ENCODE measurements at regions not wholly inside any gene's neighbourhood (a gene's known extent, or its start where the extent isn't known, plus 50 kb on each side); places are given as distances from the start of the nearest gene placed in this dataset.

DNA sequence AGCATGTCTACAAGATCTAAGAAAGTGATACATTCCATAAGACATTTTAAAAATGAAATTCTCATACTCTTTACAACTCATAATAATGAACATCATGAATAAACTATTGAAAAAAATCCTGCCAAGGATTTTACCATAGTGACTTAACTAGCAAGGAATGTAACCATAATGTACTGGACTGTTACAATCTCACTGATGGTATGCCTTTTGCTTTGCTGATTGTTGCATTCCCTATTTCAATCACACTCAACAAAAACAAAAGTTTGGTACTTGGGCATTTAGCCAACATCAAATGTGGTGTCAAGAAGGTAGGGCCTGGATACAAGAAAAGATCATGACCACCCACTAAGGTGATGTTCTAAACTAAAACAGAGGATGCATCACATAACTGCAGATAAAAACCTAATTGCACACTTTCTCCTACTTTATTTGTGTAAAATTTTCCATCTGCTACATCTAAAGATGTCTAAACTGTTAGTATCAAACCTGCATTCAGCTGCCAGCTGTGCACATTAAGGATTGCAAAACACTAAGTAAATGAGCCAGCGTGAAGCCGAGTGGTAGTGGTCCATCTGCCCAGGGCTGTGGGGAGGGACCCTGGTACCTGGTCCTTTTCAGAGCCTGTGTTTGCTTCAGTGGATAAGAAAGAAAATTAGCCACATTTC is 564.4 kb downstream of the ZEB2 start:
- H3K4me3 Mint-ChIP-seq, result no peak overlapping the region
- H3K9me3 Mint-ChIP-seq, result peaks cover 12% of the 10 kb centered on the region
- H3K27ac Mint-ChIP-seq, result no peak overlapping the region
- peaks cover 14% of the 10 kb centered on the region for H3K4me1 Mint-ChIP-seq
- H3K27me3 Mint-ChIP-seq (ENCODE audit: low read depth, poor library complexity), result no peaks in the 10 kb centered on the region
- DNase-seq, result no peak
- H3K36me3 Mint-ChIP-seq (ENCODE audit: low read depth), result peaks cover 8% of the 10 kb centered on the region
- TF ChIP-seq, protein P1, sequence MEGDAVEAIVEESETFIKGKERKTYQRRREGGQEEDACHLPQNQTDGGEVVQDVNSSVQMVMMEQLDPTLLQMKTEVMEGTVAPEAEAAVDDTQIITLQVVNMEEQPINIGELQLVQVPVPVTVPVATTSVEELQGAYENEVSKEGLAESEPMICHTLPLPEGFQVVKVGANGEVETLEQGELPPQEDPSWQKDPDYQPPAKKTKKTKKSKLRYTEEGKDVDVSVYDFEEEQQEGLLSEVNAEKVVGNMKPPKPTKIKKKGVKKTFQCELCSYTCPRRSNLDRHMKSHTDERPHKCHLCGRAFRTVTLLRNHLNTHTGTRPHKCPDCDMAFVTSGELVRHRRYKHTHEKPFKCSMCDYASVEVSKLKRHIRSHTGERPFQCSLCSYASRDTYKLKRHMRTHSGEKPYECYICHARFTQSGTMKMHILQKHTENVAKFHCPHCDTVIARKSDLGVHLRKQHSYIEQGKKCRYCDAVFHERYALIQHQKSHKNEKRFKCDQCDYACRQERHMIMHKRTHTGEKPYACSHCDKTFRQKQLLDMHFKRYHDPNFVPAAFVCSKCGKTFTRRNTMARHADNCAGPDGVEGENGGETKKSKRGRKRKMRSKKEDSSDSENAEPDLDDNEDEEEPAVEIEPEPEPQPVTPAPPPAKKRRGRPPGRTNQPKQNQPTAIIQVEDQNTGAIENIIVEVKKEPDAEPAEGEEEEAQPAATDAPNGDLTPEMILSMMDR (IDR thresholded peaks at IDR 0.05), result no peak

DNA sequence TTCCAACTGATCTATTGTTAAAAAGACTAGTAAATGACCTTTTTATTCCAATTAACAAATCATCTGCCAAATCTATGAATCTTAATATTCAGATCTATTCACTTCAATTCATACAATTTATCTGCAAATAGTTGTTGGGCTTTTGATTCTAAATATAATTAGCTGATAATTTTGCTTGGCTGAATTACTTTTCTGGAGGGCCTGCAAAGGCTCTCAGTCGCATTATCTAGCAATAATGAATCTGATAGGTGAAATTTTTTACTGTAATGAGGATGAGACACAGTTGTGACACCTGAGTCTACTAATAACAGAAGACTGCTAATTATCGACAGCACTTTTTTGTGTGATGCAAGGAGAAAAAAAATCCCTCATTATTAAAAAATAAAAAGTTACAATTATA is 565.1 kb downstream of the ZEB2 start:
- H3K27ac Mint-ChIP-seq, result no peak overlapping the region
- peaks cover 6% of the 10 kb centered on the region for H3K9me3 Mint-ChIP-seq
- TF ChIP-seq, protein P1 (IDR thresholded peaks at IDR 0.05), result no peak
- H3K27me3 Mint-ChIP-seq (ENCODE audit: low read depth, poor library complexity), result no peaks in the 10 kb centered on the region
- no peak for DNase-seq
- peaks cover under 1% of the 10 kb centered on the region for H3K36me3 Mint-ChIP-seq (ENCODE audit: low read depth)
- H3K4me1 Mint-ChIP-seq, result peaks cover 14% of the 10 kb centered on the region
- no peak overlapping the region for H3K4me3 Mint-ChIP-seq

DNA sequence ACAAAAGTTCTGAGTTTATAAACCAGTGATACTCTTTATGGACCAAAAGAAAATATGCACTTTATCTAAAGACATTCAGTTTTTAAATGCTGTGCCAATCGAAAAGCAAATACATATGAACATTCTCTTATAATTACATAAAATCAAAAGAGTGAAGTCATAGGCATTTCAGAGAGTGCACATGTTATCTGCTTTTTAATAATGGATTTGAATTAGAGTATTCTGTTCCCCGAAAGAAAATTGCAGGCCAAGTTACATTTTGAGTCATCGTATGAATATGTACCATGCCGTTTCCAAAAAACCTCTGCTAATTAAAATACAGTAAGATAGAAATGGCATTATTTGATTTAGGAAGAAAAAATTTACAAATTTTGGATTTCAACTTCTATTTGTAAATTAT is 565.7 kb downstream of the ZEB2 start:
- no peak overlapping the region for H3K4me3 Mint-ChIP-seq
- TF ChIP-seq, protein P1 (IDR thresholded peaks at IDR 0.05), result no peak
- peaks cover 14% of the 10 kb centered on the region for H3K4me1 Mint-ChIP-seq
- no peaks in the 10 kb centered on the region for H3K27me3 Mint-ChIP-seq (ENCODE audit: low read depth, poor library complexity)
- H3K27ac Mint-ChIP-seq, result no peak overlapping the region
- DNase-seq, result no peak
- no peaks in the 10 kb centered on the region for H3K36me3 Mint-ChIP-seq (ENCODE audit: low read depth)
- H3K9me3 Mint-ChIP-seq, result peaks cover 6% of the 10 kb centered on the region

DNA sequence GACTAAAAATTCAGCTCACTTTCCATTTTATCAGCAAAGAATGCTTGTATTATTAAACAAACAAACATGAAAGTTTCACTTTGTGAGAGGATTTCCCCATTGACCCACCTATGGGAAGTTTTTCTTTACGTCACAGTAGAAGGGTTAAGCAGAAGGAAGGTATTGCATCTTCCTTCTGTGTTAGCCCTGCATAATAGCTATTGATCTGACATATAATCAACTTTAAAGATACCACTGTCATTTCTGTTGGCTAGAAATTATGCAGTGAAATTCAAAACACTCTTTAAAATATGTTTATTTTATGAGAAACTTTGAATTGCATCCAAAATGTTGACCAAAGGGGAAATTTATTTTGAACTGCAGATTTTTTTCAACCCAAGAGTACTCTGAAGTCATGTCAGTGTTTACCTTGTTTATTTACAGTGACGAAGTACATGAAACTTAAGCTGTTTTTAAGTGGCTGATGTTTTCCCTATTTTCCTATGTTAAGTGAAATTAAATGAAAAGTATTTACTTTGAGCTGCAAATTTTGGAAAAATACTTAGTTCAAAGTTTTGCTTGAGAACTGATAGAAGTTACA is 566.4 kb downstream of the ZEB2 start:
- no peaks in the 10 kb centered on the region for H3K36me3 Mint-ChIP-seq (ENCODE audit: low read depth)
- H3K9me3 Mint-ChIP-seq, result peaks cover 6% of the 10 kb centered on the region
- peaks cover 14% of the 10 kb centered on the region for H3K4me1 Mint-ChIP-seq
- H3K27ac Mint-ChIP-seq, result no peak overlapping the region
- no peak overlapping the region for H3K4me3 Mint-ChIP-seq
- H3K27me3 Mint-ChIP-seq (ENCODE audit: low read depth, poor library complexity), result no peaks in the 10 kb centered on the region
- TF ChIP-seq, protein P1 (IDR thresholded peaks at IDR 0.05), result no peak
- no peak for DNase-seq

DNA sequence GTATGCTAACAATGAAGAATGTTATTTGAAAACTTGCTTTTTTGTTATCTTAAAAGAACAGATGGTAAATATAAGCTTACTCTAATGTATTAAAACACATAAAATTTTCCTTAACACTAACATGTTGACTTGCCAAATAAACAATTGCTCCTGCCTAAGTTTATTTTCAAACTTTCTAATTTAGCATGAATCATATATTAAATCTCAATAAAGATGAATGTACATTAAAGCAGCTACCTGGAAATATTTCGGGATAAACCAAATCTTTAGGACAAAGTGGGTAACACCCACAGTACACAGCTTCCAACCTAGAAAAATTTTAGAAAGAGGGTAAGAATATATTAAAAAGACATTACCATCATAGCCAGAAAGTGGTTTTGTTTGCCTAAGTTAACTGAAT is 567.4 kb downstream of the ZEB2 start:
- Mint-ChIP-seq H3K4me3 (no peak overlapping the region), H3K4me1 (peaks cover 10% of the 10 kb centered on the region), H3K9me3 (no peaks in the 10 kb centered on the region), H3K36me3 (ENCODE audit: low read depth) (no peaks in the 10 kb centered on the region), H3K27ac (no peak overlapping the region), H3K27me3 (ENCODE audit: low read depth, poor library complexity) (no peaks in the 10 kb centered on the region)
- no peak for DNase-seq
- TF ChIP-seq, protein P1 (IDR thresholded peaks at IDR 0.05), result no peak

DNA sequence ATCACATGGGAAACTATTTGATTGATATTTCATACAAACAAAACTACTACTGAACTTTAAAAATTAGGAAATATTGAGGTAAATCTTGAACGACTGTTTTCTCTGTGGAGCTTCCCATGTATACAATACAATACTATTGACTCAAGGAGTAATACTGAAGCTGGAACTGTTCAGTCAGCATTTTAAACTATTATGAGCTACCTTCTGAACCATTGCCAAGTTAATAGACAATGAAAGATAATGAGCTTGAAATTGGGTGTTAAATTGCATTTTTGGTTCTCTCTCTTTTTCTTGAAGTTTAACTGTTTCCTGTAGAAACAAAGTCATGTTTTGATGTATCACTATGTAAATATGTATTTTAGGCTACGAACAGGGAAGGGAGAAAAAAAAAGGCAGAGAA is 569.2 kb downstream of the ZEB2 start:
- Mint-ChIP-seq H3K36me3 (ENCODE audit: low read depth) (no peaks in the 10 kb centered on the region), H3K9me3 (no peaks in the 10 kb centered on the region), H3K27me3 (ENCODE audit: low read depth, poor library complexity) (no peaks in the 10 kb centered on the region), H3K4me3 (no peak overlapping the region), H3K27ac (no peak overlapping the region), H3K4me1 (no peaks in the 10 kb centered on the region)
- TF ChIP-seq, protein P1 (IDR thresholded peaks at IDR 0.05), result no peak
- DNase-seq, result no peak
